SK-N-SH treated with all-trans-retinoic acid at 6 μM for 48 hours (cell line): ENCODE measurements at regions not wholly inside any gene's neighbourhood (a gene's known extent, or its start where the extent isn't known, plus 50 kb on each side); places are given as distances from the start of the nearest gene placed in this dataset.

Experiments
- ATAC-seq: fragments of 200-7000 bp; cut with Tn5 transposase; 3 replicates; pipeline ENCODE4 v1.9.1; 2020; ENCODE audit warnings: mild to moderate bottlenecking, moderate library complexity
- ARNTL ChIP-seq: fragments of 450-650 bp; formaldehyde crosslinking; IDR thresholded peaks from 2 replicates; pipeline ENCODE4 v1.5.0; 2020; ENCODE audit warnings: low read depth, mild to moderate bottlenecking, moderate library complexity, borderline replicate concordance
- BACH2 ChIP-seq: fragments of 250-450 bp; sonication (Bioruptor Pico); IDR thresholded peaks from 2 replicates; pipeline ENCODE4 v1.9.0; 2021; ENCODE audit warnings: mild to moderate bottlenecking, borderline replicate concordance
- CREB5 ChIP-seq: fragments of 250-450 bp; sonication (Bioruptor Pico); IDR thresholded peaks from 2 replicates; pipeline ENCODE4 v1.5.1; 2020; ENCODE audit warnings: low read depth, mild to moderate bottlenecking, moderate library complexity
- CSDC2 ChIP-seq: fragments of 250-450 bp; sonication (Bioruptor Pico); IDR thresholded peaks from 2 replicates; pipeline ENCODE4 v1.5.0; 2020; ENCODE audit warnings: mild to moderate bottlenecking, moderate library complexity
- CSRNP3 ChIP-seq: fragments of 250-450 bp; sonication (Bioruptor Pico); IDR thresholded peaks from 2 replicates; pipeline ENCODE4 v1.5.1; 2021; ENCODE audit warnings: mild to moderate bottlenecking, moderate library complexity
- ESRRG ChIP-seq: fragments of 250-450 bp; sonication (Bioruptor Pico); IDR thresholded peaks from 2 replicates; pipeline ENCODE4 v1.6.1; 2021; ENCODE audit warnings: mild to moderate bottlenecking
- GLIS3 ChIP-seq: fragments of 250-450 bp; sonication (Bioruptor Pico); IDR thresholded peaks from 2 replicates; pipeline ENCODE4 v1.5.0; 2020; ENCODE audit warnings: mild to moderate bottlenecking, moderate library complexity
- ISL1 ChIP-seq: fragments of 250-450 bp; sonication (Bioruptor Pico); IDR thresholded peaks from 2 replicates; pipeline ENCODE4 v2.1.2; 2022; ENCODE audit warnings: mild to moderate bottlenecking, moderate library complexity
- OSR1 ChIP-seq: fragments of 250-450 bp; sonication (Bioruptor Pico); IDR thresholded peaks from 2 replicates; pipeline ENCODE4 v1.8.0; 2022; ENCODE audit warnings: moderate library complexity, mild to moderate bottlenecking, inconsistent platforms
- PATZ1 ChIP-seq: fragments of 250-450 bp; sonication (Bioruptor Pico); IDR thresholded peaks from 2 replicates; pipeline ENCODE4 v1.8.0; 2020; ENCODE audit warnings: mild to moderate bottlenecking, moderate library complexity, borderline replicate concordance
- POU6F1 ChIP-seq: fragments of 250-450 bp; sonication (Bioruptor Pico); IDR thresholded peaks from 2 replicates; pipeline ENCODE4 v1.8.0; 2021; ENCODE audit warnings: low read depth, mild to moderate bottlenecking, moderate library complexity, borderline replicate concordance
- PPARA ChIP-seq: fragments of 250-450 bp; sonication (Bioruptor Pico); IDR thresholded peaks from 2 replicates; pipeline ENCODE4 v1.5.0; 2020; ENCODE audit warnings: mild to moderate bottlenecking, borderline replicate concordance
- RARB ChIP-seq: fragments of 250-450 bp; sonication (Bioruptor Pico); IDR thresholded peaks from 2 replicates; pipeline ENCODE4 v1.8.0; 2021; ENCODE audit warnings: mild to moderate bottlenecking, moderate library complexity
- SNAI2 ChIP-seq: fragments of 250-450 bp; sonication (Bioruptor Pico); IDR thresholded peaks from 2 replicates; pipeline ENCODE4 v1.5.0; 2020; ENCODE audit warnings: mild to moderate bottlenecking, moderate library complexity
- TCF4 ChIP-seq: fragments of 250-450 bp; sonication (Bioruptor Pico); IDR thresholded peaks from 2 replicates; pipeline ENCODE4 v1.8.0; 2021; ENCODE audit warnings: mild to moderate bottlenecking, moderate library complexity, borderline replicate concordance
- TOX ChIP-seq: fragments of 250-450 bp; sonication (Bioruptor Pico); IDR thresholded peaks from 2 replicates; pipeline ENCODE4 v1.8.0; 2021; ENCODE audit warnings: mild to moderate bottlenecking, moderate library complexity, borderline replicate concordance
- TSHZ2 ChIP-seq: fragments of 250-450 bp; sonication (Bioruptor Pico); IDR thresholded peaks from 2 replicates; pipeline ENCODE4 v1.5.0; 2020; ENCODE audit warnings: mild to moderate bottlenecking, moderate library complexity
- ZC3H10 ChIP-seq: fragments of 250-450 bp; sonication (Bioruptor Pico); IDR thresholded peaks from 2 replicates; pipeline ENCODE4 v1.5.1; 2021; ENCODE audit warnings: mild to moderate bottlenecking, moderate library complexity
- ZFP3 ChIP-seq: fragments of 250-450 bp; sonication (Bioruptor Pico); IDR thresholded peaks from 2 replicates; pipeline ENCODE4 v1.5.0; 2020; ENCODE audit warnings: mild to moderate bottlenecking, moderate library complexity
- ZFP30 ChIP-seq: fragments of 450-650 bp; formaldehyde crosslinking; IDR thresholded peaks from 2 replicates; pipeline ENCODE4 v1.5.0; 2022; ENCODE audit warnings: mild to moderate bottlenecking, moderate library complexity
- ZNF565 ChIP-seq: fragments of 450-650 bp; formaldehyde crosslinking; conservative IDR thresholded peaks from 2 replicates; pipeline ENCODE4 v1.5.0; 2020; ENCODE audit warnings: low read depth, mild to moderate bottlenecking, moderate library complexity
- ZNF70 ChIP-seq: fragments of 450-650 bp; formaldehyde crosslinking; IDR thresholded peaks from 2 replicates; pipeline ENCODE4 v1.5.0; 2020; ENCODE audit warnings: mild to moderate bottlenecking, moderate library complexity
- ZNF8 ChIP-seq: fragments of 450-650 bp; formaldehyde crosslinking; IDR thresholded peaks from 2 replicates; pipeline ENCODE4 v1.5.0; 2020; ENCODE audit warnings: mild to moderate bottlenecking, moderate library complexity

- TF ChIP-seq OSR1 (no peak), BACH2 (no peak), SNAI2 (CRISPR knock-in tag) (no peak), PPARA (CRISPR knock-in tag) (no peak), ZC3H10 (no peak), CSDC2 (CRISPR knock-in tag) (no peak)
- no peak for ATAC-seq
Observed at GRCh38 chr13:78460176-78460575, 143.2 kb downstream of the POU4F1 start.

- no peak for ATAC-seq
- TF ChIP-seq TSHZ2 (no peak), CSRNP3 (CRISPR knock-in tag) (no peak), ZNF70 (CRISPR knock-in tag) (no peak), ISL1 (CRISPR knock-in tag) (no peak), ZC3H10 (no peak), RARB (no peak), CSDC2 (CRISPR knock-in tag) (no peak), CREB5 (no peak), ARNTL (CRISPR knock-in tag) (no peak), OSR1 (no peak), POU6F1 (CRISPR knock-in tag) (no peak), ZNF565 (CRISPR knock-in tag) (no peak), ZNF8 (CRISPR knock-in tag) (no peak), GLIS3 (CRISPR knock-in tag) (no peak), TCF4 (CRISPR knock-in tag) (no peak), PPARA (CRISPR knock-in tag) (no peak)
Observed at GRCh38 chr13:78443839-78444238, 159.5 kb downstream of the POU4F1 start.

- TF ChIP-seq ZNF70 (CRISPR knock-in tag) (no peak), PPARA (CRISPR knock-in tag) (no peak), ZNF565 (CRISPR knock-in tag) (no peak), OSR1 (no peak), SNAI2 (CRISPR knock-in tag) (no peak), TSHZ2 (no peak), CSDC2 (CRISPR knock-in tag) (no peak), BACH2 (no peak), TCF4 (CRISPR knock-in tag) (no peak), PATZ1 (CRISPR knock-in tag) (no peak), ZFP30 (CRISPR knock-in tag) (no peak), TOX (CRISPR knock-in tag) (no peak), ZC3H10 (no peak), ARNTL (CRISPR knock-in tag) (no peak), ESRRG (CRISPR knock-in tag) (no peak), CSRNP3 (CRISPR knock-in tag) (no peak), ZFP3 (no peak), ISL1 (CRISPR knock-in tag) (no peak)
- no peak for ATAC-seq
Observed at GRCh38 chr13:78437781-78438180, 165.6 kb downstream of the POU4F1 start.
